ENCODE measurements at regions not wholly inside any gene's neighbourhood (a gene's known extent, or its start where the extent isn't known, plus 50 kb on each side); places are given as distances from the start of the nearest gene placed in this dataset.

DNA sequence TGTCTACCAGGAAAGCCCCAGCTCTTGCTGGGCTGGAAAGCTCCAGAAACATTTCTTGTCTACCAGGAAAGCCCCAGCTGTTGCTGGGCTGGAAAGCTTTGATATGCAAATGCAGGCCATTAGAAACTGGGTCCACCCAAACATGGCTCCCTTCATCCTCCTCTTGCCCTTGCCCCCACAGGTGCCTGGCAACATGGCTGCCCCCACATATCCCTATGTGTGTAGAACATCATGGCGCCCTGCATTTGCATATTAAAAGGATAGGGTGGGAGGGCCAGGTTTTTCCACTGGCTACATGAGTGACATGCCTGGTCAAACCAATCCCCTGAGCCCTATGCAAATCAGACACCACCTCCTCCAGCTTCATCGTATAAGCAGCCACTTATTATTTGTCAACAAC, 455.4 kb upstream of the ARGLU1 start:
- Histone ChIP-seq H3K36me3 (no peaks in the 10 kb centered on the region), H3K4me3 (no peak overlapping the region), H3K27ac (no peak overlapping the region), H3K27me3 (no peaks in the 10 kb centered on the region), H3K9me3 (no peaks in the 10 kb centered on the region), H3K4me1 (no peaks in the 10 kb centered on the region)
- DNase-seq (ENCODE audit: low spot score in 2 of 2) = no peak
- intact Hi-C loops (cut with DNase I; ENCODE audit: low total_unique reads) = no loop called here
- TF ChIP-seq POLR2A (IDR thresholded peaks at IDR 0.05) (no peak), POLR2AphosphoS5 (IDR thresholded peaks at IDR 0.05) (no peak)
- TF ChIP-seq, protein P1, sequence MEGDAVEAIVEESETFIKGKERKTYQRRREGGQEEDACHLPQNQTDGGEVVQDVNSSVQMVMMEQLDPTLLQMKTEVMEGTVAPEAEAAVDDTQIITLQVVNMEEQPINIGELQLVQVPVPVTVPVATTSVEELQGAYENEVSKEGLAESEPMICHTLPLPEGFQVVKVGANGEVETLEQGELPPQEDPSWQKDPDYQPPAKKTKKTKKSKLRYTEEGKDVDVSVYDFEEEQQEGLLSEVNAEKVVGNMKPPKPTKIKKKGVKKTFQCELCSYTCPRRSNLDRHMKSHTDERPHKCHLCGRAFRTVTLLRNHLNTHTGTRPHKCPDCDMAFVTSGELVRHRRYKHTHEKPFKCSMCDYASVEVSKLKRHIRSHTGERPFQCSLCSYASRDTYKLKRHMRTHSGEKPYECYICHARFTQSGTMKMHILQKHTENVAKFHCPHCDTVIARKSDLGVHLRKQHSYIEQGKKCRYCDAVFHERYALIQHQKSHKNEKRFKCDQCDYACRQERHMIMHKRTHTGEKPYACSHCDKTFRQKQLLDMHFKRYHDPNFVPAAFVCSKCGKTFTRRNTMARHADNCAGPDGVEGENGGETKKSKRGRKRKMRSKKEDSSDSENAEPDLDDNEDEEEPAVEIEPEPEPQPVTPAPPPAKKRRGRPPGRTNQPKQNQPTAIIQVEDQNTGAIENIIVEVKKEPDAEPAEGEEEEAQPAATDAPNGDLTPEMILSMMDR (IDR thresholded peaks at IDR 0.05) = no peak

DNA sequence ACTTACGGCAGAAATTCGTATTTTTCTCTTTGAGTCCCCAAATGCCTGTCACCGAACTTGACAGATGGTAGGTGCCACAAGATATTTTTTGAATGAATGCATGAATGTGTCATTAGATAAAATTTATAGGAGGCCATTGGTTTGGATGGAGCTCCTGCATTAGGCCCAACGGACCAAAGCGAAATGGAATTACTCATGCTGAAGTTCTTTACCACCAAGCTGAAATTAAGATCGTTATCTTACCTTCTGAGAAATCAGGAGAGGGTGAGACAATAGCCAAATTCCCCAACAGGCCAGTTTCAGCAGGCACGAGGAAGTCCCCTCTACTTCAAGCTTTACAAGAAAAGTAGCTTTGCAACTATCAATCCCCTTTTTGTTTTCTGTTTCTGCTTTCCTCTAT, 452.5 kb upstream of the ARGLU1 start:
- intact Hi-C loops (cut with DNase I; ENCODE audit: low total_unique reads) = no loop called here

DNA sequence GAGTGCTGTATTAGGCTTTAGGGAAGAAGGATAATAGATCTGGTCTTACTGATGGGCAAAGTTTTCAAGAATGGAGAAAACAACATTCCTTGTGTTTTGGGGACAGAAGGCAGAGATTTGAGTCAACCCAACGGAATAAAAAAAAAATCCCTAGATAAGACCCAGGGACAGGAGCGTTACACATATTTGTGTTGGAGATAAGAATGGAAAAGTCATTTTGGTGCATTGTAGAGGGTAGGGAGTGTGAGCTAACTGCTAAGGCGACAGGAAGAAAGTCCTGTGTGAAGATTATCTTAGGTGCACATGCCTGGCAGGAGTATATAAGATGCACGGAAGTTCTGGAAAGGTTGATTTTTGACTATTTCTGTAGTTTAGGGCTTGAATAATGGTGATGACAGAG, 450.3 kb upstream of the ARGLU1 start:
- TF ChIP-seq POLR2A (IDR thresholded peaks at IDR 0.05) (no peak), POLR2AphosphoS5 (IDR thresholded peaks at IDR 0.05) (no peak)
- TF ChIP-seq, protein P1 (IDR thresholded peaks at IDR 0.05) = no peak
- Histone ChIP-seq H3K27ac (no peak overlapping the region), H3K36me3 (no peaks in the 10 kb centered on the region), H3K4me1 (no peaks in the 10 kb centered on the region), H3K4me3 (no peak overlapping the region), H3K27me3 (no peaks in the 10 kb centered on the region), H3K9me3 (no peaks in the 10 kb centered on the region)
- no peak for DNase-seq (ENCODE audit: low spot score in 2 of 2)
- intact Hi-C loops (cut with DNase I; ENCODE audit: low total_unique reads) = no loop called here

More for the DNA sequence above, 452.5 kb upstream of the ARGLU1 start:
- Histone ChIP-seq H3K27ac (no peak overlapping the region), H3K9me3 (no peaks in the 10 kb centered on the region), H3K36me3 (no peaks in the 10 kb centered on the region), H3K4me1 (no peaks in the 10 kb centered on the region), H3K27me3 (no peaks in the 10 kb centered on the region), H3K4me3 (no peak overlapping the region)
- TF ChIP-seq, protein P1 (IDR thresholded peaks at IDR 0.05) = no peak
- TF ChIP-seq POLR2AphosphoS5 (IDR thresholded peaks at IDR 0.05) (no peak), POLR2A (IDR thresholded peaks at IDR 0.05) (no peak)
- DNase-seq (ENCODE audit: low spot score in 2 of 2) = no peak

DNA sequence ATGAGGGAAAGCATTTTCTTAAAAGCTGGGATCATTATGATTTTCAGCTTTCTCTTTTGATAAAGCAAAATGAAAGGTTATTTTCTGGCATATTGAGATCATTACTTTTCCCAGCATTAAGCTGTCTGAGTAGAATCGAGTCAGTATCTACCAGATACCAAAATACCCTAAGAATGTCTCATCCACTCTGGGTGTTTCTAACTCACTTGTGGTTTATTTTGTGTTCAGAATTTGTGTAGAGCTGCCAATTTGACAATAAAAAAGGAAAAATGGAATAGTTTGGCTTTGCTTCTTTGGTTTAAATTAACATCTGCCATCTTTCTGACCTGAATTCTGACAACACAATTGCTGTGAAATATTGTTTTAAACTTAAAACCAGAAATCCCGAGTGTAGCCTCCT, 438.7 kb upstream of the ARGLU1 start:
- Histone ChIP-seq H3K4me1 (no peaks in the 10 kb centered on the region), H3K4me3 (no peak overlapping the region), H3K9me3 (no peaks in the 10 kb centered on the region), H3K36me3 (no peaks in the 10 kb centered on the region), H3K27me3 (no peaks in the 10 kb centered on the region), H3K27ac (no peak overlapping the region)
- DNase-seq (ENCODE audit: low spot score in 2 of 2) = no peak
- intact Hi-C loops (cut with DNase I; ENCODE audit: low total_unique reads) = no loop called here
- TF ChIP-seq POLR2AphosphoS5 (IDR thresholded peaks at IDR 0.05) (no peak), POLR2A (IDR thresholded peaks at IDR 0.05) (no peak)
- TF ChIP-seq, protein P1 (IDR thresholded peaks at IDR 0.05) = no peak

DNA sequence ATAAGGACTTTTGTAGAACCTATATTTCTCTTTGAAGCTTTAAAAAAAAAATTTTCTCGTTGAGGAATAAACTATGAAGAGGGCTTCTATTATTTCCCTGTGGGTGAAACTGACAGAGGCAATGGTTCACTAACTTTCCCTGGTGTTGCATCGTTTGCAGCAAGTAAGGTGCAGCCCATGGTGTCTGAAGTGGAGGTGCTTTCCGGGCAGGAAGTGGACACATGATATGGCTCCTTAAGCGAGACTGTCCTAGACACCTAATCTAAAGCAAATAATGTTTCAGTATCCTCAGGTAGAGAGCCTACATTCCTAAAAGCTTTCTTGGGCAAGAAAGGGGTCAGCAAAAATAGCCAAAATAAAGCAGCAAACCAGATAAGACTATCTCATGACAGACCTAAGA, 437.6 kb upstream of the ARGLU1 start:
- no peak for DNase-seq (ENCODE audit: low spot score in 2 of 2)
- intact Hi-C loops (cut with DNase I; ENCODE audit: low total_unique reads) = no loop called here

More for the DNA sequence above, 437.6 kb upstream of the ARGLU1 start:
- TF ChIP-seq, protein P1 (IDR thresholded peaks at IDR 0.05) = no peak
- TF ChIP-seq POLR2A (IDR thresholded peaks at IDR 0.05) = no peak
- no peak for TF ChIP-seq POLR2AphosphoS5 (IDR thresholded peaks at IDR 0.05)
- no peaks in the 10 kb centered on the region for H3K4me1 ChIP-seq
- no peak overlapping the region for H3K4me3 ChIP-seq
- no peaks in the 10 kb centered on the region for H3K9me3 ChIP-seq
- no peak overlapping the region for H3K27ac ChIP-seq
- no peaks in the 10 kb centered on the region for H3K36me3 ChIP-seq
- H3K27me3 ChIP-seq = no peaks in the 10 kb centered on the region

Measured in breast epithelium (tissue), 4 donors.